BE2C (cell line): ENCODE measurements at regions not wholly inside any gene's neighbourhood (a gene's known extent, or its start where the extent isn't known, plus 50 kb on each side); places are given as distances from the start of the nearest gene placed in this dataset.
A peak's percentile ranks its signal among the peaks of the same experiment; 100 is the strongest.

ENCODE experiments used
- DNase-seq: peaks from one replicate; pipeline ENCODE4 v3.0.0-alpha.2; 2020
- H3K27me3 ChIP-seq: fragments of 250-450 bp; sonication (Bioruptor Pico); 2 replicates; pipeline ENCODE4 v1.5.1; 2020; ENCODE audit warnings: mild to moderate bottlenecking
- H3K36me3 ChIP-seq: fragments of 250-450 bp; sonication (Bioruptor Pico); 2 replicates; pipeline ENCODE4 v1.5.1; 2020; ENCODE audit warnings: mild to moderate bottlenecking
- H3K4me1 ChIP-seq: fragments of 250-450 bp; sonication (Bioruptor Pico); 2 replicates; pipeline ENCODE4 v1.5.1; 2020
- H3K4me3 ChIP-seq: 2 replicates; pipeline ENCODE4 v1.5.1; 2011; ENCODE audit warnings: low read depth, low read length
- H3K9me3 ChIP-seq: fragments of 250-450 bp; sonication (Bioruptor Pico); 2 replicates; pipeline ENCODE4 v1.5.1; 2020
- CTCF ChIP-seq: IDR thresholded peaks from 2 replicates; pipeline ENCODE4 v1.5.1; 2012; ENCODE audit warnings: mild to moderate bottlenecking, low read depth, low read length

- no peak for TF ChIP-seq CTCF
- no peaks in the 10 kb centered on the region for H3K27me3 ChIP-seq
- H3K4me1 ChIP-seq, result no peaks in the 10 kb centered on the region; the same call in 1 of the 2 replicates
- H3K9me3 ChIP-seq, result no peaks in the 10 kb centered on the region
- no peak for DNase-seq
- no peaks in the 10 kb centered on the region for H3K36me3 ChIP-seq
- no peak overlapping the region for H3K4me3 ChIP-seq
Measured at GRCh38 chr21:18940791-18941190, 537.2 kb upstream of the TMPRSS15 start.

- peak; percentile 5 for DNase-seq
- Histone ChIP-seq H3K36me3 (no peaks in the 10 kb centered on the region), H3K27me3 (no peaks in the 10 kb centered on the region), H3K9me3 (no peaks in the 10 kb centered on the region), H3K4me3 (no peak overlapping the region), H3K4me1 (peaks cover 11% of the 10 kb centered on the region; the same call in 1 of the 2 replicates)
- TF ChIP-seq CTCF, result no peak
Measured at GRCh38 chr21:18950045-18950740, 546.6 kb upstream of the TMPRSS15 start.

- DNase-seq, result peak; percentile 65
- Histone ChIP-seq H3K4me3 (peak overlapping the region; percentile 29), H3K27me3 (no peaks in the 10 kb centered on the region)
Measured at GRCh38 chr21:18951271-18952038, 547.9 kb upstream of the TMPRSS15 start.

GRCh38 chr21:18954441-18954844 lies 550.9 kb upstream of the TMPRSS15 start:
- no peak for DNase-seq
- TF ChIP-seq CTCF, result no peak
- Histone ChIP-seq H3K36me3 (no peaks in the 10 kb centered on the region), H3K4me1 (no peaks in the 10 kb centered on the region), H3K9me3 (no peaks in the 10 kb centered on the region), H3K4me3 (no peak overlapping the region), H3K27me3 (no peaks in the 10 kb centered on the region)

More at GRCh38 chr21:18951271-18952038, 547.9 kb upstream of the TMPRSS15 start:
- TF ChIP-seq CTCF, result peak; percentile 88
- Histone ChIP-seq H3K36me3 (no peaks in the 10 kb centered on the region), H3K4me1 (peaks cover 8% of the 10 kb centered on the region; the same call in 1 of the 2 replicates), H3K9me3 (no peaks in the 10 kb centered on the region)

- Histone ChIP-seq H3K9me3 (no peaks in the 10 kb centered on the region), H3K4me1 (no peaks in the 10 kb centered on the region), H3K27me3 (no peaks in the 10 kb centered on the region), H3K36me3 (no peaks in the 10 kb centered on the region), H3K4me3 (no peak overlapping the region)
- no peak for DNase-seq
- no peak for TF ChIP-seq CTCF
Measured at GRCh38 chr21:18959817-18960216, 556.2 kb upstream of the TMPRSS15 start.

GRCh38 chr21:18960306-18960705 lies 556.7 kb upstream of the TMPRSS15 start:
- Histone ChIP-seq H3K4me3 (0 out of 2 replicates have a peak overlapping the region, but pooled peaks have one; percentile 2), H3K4me1 (no peaks in the 10 kb centered on the region), H3K27me3 (no peaks in the 10 kb centered on the region), H3K9me3 (no peaks in the 10 kb centered on the region), H3K36me3 (no peaks in the 10 kb centered on the region)
- DNase-seq, result no peak
- no peak for TF ChIP-seq CTCF
